Dermis microvascular lymphatic vessel endothelial cell (primary cell): ENCODE measurements at regions not wholly inside any gene's neighbourhood (a gene's known extent, or its start where the extent isn't known, plus 50 kb on each side); places are given as distances from the start of the nearest gene placed in this dataset.

Source experiments
- DNase-seq, 2 donors: peaks; one replicate each; pipeline versions ENCODE4 v3.0.0 to v3.0.0-alpha.2; 2010; ENCODE audit warnings: low read depth in 2 of 2

GRCh38 chr11:128227466-128227865 lies 359.9 kb downstream of the ETS1 start:
- no peak for DNase-seq

GRCh38 chr11:128226106-128226716 lies 361.1 kb downstream of the ETS1 start:
- no peak for DNase-seq

DNA sequence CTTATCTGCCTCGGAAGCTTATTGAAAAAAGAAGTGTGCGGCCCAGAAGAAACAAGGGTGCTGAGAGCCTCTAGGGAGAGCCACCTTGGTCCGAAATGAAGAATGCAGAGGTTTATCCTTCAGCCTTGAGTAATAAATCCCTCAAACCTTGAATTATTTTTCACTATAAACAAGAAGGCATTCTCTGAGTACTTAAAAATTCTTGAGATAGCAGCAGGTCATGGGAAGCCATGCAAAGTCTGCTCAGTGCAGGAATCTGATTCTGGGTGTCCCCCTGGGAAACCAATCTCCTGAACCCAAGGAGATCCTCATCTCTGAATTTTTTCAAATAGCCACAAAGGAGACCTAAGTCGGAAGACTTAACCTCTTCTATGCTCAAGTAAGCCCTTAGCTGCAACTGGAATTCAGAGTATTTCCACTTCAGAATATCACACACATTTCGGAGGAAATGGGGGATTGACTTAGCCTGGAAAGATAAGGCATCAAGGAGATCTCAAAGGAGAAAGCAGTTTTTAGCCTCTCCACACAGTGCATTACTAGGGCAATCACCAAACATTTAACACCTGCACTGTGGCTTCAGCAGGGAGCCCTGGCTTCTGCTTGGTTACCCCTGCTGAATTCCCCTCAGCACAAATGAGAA lies 365.0 kb downstream of the ETS1 start:
- DNase-seq, result no peak

DNA sequence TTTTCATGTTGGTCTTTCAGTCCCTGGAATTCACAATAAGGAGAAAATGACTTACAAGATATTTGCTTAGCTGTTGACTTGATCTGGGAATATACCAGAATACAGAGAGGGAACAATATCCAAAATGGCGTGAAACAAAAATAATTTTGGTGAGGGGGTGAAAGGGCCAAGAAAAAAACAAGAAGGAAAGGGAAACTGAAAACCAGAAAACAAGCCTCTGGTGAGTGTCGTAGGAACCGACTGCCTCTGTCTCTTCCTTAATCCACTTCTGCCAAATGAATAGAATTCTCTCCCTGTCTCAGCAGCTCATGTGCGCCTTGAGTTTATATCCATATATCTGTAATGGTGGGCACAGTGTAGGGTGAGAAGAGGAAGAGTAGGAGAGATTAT lies 367.6 kb downstream of the ETS1 start:
- no peak for DNase-seq

GRCh38 chr11:128216198-128216597 lies 371.2 kb downstream of the ETS1 start:
- no peak for DNase-seq

GRCh38 chr11:128215238-128215882 lies 372.0 kb downstream of the ETS1 start:
- no peak for DNase-seq

DNA sequence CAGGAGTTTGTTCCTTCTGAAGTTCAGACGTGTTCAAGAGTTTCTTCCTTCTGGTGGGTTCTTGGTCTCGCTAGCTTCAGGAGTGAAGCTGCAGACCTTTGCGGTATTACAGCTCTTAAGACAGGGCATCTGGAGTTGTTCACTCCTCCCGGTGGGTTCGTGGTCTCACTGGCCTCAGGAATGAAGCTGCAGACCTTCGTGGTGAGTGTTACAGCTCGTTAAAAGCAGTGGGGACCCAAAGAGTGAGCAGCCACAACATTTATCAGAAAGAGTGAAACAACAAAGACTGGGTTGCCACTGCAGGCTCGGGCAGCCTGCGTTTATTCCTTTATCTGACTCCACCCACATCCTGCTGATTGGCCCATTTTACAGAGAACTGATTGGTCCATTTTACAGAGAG lies 373.1 kb downstream of the ETS1 start:
- DNase-seq, result no peak

DNA sequence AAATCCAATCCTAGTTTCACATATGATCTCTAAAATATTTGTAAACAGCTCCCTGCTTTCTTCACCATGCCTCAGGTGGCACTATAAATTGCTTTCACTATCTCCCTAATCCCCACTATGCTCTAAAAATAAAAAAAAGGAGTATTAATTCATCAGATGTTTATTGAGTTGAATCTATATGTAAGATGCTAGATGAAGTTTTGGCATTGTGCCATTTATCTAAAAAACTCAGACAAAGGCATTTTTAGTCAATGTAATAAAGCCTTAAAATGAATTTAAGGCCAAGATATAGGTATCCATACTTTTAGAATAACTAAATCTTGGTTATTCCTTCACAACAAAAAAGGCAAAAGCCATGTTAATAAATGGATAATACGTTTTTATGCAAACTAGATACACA lies 373.9 kb downstream of the ETS1 start:
- no peak for DNase-seq

- no peak for DNase-seq
Observed at GRCh38 chr11:128212324-128212723, 375.0 kb downstream of the ETS1 start.

GRCh38 chr11:128210148-128210940 lies 377.0 kb downstream of the ETS1 start:
- peak; percentile 94 to 97 for DNase-seq

DNA sequence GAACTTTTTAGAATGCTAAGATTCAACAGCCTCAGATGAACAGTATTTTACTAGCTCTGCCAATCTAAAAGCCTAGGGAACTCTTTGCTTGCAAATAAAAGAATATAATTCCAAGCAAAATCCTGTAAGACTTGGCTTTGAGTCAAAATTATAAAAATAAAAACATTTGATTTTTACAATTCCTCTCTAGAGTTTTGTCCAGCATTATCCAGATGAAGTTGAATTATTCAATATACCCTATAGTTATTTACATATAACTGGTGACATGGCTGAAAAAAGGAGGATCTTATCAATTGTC lies 378.3 kb downstream of the ETS1 start:
- DNase-seq, result no peak

- DNase-seq, result peak; percentile 46 to 96
Observed at GRCh38 chr11:128208329-128209137, 378.8 kb downstream of the ETS1 start.

DNA sequence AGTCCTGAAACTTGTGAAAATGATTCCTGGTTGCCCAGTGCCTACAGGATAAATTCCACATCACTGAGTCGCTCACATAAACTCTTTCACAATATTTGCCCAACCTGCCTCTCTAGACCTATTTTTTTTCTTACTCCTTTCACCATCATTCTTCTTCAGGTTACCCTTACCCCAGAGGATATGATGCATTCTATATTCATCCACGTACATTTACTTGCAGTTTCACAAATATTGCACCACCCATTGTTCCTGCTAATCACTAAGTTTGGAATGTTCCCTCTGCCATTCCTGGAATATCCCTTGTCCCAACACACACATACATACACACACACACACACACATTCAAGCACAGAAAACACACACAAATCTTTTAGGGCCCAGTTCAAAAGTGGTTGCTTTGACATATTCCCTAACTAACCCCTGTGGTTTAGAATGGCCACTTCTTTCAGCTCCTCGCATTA lies 379.5 kb downstream of the ETS1 start:
- peak; percentile 86 to 91 for DNase-seq

DNA sequence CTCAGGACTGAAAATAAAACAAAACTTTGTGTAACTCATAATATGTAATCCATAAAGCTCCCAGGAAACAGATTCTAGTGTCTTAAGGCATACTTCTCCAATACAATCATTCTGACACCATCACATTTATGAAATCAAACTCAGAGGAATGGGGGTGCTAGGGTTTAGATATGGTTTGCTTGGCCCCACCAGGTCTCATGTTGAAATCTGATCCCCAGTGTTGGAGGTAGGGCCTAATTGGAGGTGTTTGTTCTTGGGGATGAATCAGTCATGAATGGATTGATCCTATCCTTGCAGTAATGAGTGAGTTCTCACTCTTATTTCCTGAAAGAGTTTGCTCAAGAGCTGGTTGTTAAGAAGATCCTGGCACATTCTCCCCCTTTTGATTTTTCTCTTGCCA lies 380.9 kb downstream of the ETS1 start:
- DNase-seq, result no peak

GRCh38 chr11:128205796-128206195 lies 381.6 kb downstream of the ETS1 start:
- DNase-seq, result no peak

- no peak for DNase-seq
Observed at GRCh38 chr11:128204898-128205297, 382.5 kb downstream of the ETS1 start.

DNA sequence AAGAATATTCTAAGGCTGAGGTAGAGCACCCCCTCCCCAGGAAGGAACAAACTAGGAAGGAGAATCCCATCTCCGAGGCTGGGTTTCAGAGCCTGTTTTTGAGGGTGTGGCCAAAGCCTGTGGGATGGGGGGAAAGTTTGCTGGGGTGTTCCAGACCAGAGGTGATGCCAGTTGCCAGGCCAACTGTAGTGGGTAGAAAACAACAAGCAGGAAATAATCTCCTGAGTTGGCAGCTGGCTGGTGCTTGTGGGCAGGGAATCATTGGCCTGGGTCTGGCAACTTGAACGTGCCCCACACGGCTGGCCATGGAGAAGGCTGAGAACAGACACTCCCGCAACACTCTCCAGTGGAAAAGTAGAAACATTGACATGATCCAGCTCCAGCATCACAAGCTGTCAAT lies 385.6 kb downstream of the ETS1 start:
- DNase-seq, result no peak

DNA sequence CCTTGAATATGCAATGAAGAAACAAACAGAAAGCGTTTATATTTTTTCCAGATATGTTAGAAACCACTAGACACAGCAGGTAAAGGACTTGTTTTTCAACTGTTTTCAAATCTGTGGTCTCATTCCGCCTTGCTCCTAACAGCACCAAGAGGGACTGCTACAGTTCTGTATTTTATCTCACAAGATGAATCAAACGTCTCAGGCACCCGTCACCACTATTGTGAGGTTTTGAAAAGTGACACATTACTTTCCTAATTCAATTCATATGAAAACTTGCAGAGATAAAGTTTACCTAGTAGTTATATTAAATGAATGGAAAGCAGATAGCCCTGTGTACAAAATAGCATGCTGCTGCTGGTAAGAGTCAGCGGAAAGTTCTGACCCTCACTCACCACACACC lies 386.3 kb downstream of the ETS1 start:
- DNase-seq, result no peak

- no peak for DNase-seq
Observed at GRCh38 chr11:128200467-128200866, 386.9 kb downstream of the ETS1 start.

GRCh38 chr11:128198216-128198772 lies 389.1 kb downstream of the ETS1 start:
- peak; percentile 29 to 87 for DNase-seq

DNA sequence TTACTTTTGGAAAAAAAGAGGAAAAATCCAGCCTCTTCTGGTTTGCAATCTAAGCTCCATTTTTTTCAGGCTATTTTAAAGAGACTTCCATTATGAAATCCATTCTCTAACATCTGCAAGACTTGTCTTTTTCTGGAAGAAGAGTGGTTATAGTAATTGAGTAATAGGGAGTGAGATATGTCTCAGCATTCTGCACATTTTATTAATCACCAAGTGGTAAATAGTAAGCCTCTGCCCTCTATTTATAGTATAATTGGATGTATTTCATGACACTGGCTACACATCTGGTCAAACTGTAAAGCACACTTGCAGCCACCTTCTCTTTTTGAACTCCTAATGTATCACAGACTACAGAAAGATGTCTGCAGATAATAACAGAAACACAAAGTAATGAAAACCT lies 391.1 kb downstream of the ETS1 start:
- DNase-seq, result no peak
